ENCODE measurements at regions not wholly inside any gene's neighbourhood (a gene's known extent, or its start where the extent isn't known, plus 50 kb on each side); places are given as distances from the start of the nearest gene placed in this dataset.

- DNase-seq (ENCODE audit: low spot score): no peak
- TF ChIP-seq, protein P1, sequence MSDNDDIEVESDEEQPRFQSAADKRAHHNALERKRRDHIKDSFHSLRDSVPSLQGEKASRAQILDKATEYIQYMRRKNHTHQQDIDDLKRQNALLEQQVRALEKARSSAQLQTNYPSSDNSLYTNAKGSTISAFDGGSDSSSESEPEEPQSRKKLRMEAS (IDR thresholded peaks at IDR 0.05): no peak
- TF ChIP-seq, protein P2, sequence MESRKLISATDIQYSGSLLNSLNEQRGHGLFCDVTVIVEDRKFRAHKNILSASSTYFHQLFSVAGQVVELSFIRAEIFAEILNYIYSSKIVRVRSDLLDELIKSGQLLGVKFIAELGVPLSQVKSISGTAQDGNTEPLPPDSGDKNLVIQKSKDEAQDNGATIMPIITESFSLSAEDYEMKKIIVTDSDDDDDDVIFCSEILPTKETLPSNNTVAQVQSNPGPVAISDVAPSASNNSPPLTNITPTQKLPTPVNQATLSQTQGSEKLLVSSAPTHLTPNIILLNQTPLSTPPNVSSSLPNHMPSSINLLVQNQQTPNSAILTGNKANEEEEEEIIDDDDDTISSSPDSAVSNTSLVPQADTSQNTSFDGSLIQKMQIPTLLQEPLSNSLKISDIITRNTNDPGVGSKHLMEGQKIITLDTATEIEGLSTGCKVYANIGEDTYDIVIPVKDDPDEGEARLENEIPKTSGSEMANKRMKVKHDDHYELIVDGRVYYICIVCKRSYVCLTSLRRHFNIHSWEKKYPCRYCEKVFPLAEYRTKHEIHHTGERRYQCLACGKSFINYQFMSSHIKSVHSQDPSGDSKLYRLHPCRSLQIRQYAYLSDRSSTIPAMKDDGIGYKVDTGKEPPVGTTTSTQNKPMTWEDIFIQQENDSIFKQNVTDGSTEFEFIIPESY (IDR thresholded peaks at IDR 0.05): no peak
- TF ChIP-seq GABPA (IDR thresholded peaks at IDR 0.05 in 1 of 2, conservative IDR thresholded peaks at IDR 0.05 in 1 of 2) (no peak), FOXA1 (IDR thresholded peaks at IDR 0.05) (no peak), RXRA (IDR thresholded peaks at IDR 0.05) (no peak), FOXA2 (IDR thresholded peaks at IDR 0.05) (no peak), SP1 (IDR thresholded peaks at IDR 0.05) (no peak), YY1 (IDR thresholded peaks at IDR 0.05) (no peak), ATF3 (IDR thresholded peaks at IDR 0.05) (no peak), JUND (IDR thresholded peaks at IDR 0.05) (no peak), TAF1 (conservative IDR thresholded peaks at IDR 0.05) (no peak), REST (IDR thresholded peaks at IDR 0.05) (no peak), EGR1 (IDR thresholded peaks at IDR 0.05; ENCODE audit: low read depth in 2 of 2) (no peak), HNF4A (conservative IDR thresholded peaks at IDR 0.05) (no peak), HNF4G (IDR thresholded peaks at IDR 0.05) (no peak), RAD21 (IDR thresholded peaks at IDR 0.05) (no peak)
- TF ChIP-seq, protein P3, sequence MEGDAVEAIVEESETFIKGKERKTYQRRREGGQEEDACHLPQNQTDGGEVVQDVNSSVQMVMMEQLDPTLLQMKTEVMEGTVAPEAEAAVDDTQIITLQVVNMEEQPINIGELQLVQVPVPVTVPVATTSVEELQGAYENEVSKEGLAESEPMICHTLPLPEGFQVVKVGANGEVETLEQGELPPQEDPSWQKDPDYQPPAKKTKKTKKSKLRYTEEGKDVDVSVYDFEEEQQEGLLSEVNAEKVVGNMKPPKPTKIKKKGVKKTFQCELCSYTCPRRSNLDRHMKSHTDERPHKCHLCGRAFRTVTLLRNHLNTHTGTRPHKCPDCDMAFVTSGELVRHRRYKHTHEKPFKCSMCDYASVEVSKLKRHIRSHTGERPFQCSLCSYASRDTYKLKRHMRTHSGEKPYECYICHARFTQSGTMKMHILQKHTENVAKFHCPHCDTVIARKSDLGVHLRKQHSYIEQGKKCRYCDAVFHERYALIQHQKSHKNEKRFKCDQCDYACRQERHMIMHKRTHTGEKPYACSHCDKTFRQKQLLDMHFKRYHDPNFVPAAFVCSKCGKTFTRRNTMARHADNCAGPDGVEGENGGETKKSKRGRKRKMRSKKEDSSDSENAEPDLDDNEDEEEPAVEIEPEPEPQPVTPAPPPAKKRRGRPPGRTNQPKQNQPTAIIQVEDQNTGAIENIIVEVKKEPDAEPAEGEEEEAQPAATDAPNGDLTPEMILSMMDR (IDR thresholded peaks at IDR 0.05; ENCODE audit: low read depth, low read length, missing input control): no peak
- WGBS: 69% methylated on average over 5 of the region's 5 CpGs
- H3K9ac ChIP-seq (ENCODE audit: low read depth in 1 of 2, low read length in 2 of 2): no peak overlapping the region
- H3K9me3 ChIP-seq (ENCODE audit: control insufficient read depth in 4 of 4, low read length in 3 of 4): no peaks in the 10 kb centered on the region
- H3K27me3 ChIP-seq (ENCODE audit: control insufficient read depth in 4 of 4, insufficient read depth in 4 of 4, low read length in 3 of 4): peaks cover 0 to 5% (median 0%) of the 10 kb centered on the region in 4 donors
- no peak overlapping the region for H3K27ac ChIP-seq (ENCODE audit: low read depth in 1 of 2, low read length in 2 of 2)
- H3K4me1 ChIP-seq (ENCODE audit: control insufficient read depth in 4 of 4, insufficient read depth in 4 of 4, low read length in 3 of 4): no peaks in the 10 kb centered on the region
- H3K36me3 ChIP-seq (ENCODE audit: control insufficient read depth in 4 of 4, insufficient read depth in 3 of 4, low read depth in 1 of 4, low read length in 3 of 4): no peaks in the 10 kb centered on the region
- H3K4me3 ChIP-seq (ENCODE audit: low read depth in 1 of 3, low read length in 3 of 3): no peak overlapping the region
Measured at GRCh38 chr10:128684215-128684614, 558.0 kb upstream of the MKI67 start.

Measured in liver (tissue), 8 donors.